SJSA1 (cell line): ENCODE measurements at regions not wholly inside any gene's neighbourhood (a gene's known extent, or its start where the extent isn't known, plus 50 kb on each side); places are given as distances from the start of the nearest gene placed in this dataset.

ENCODE experiments used
- DNase-seq, 2 experiments: peaks; one replicate each; pipeline ENCODE4 v3.0.0-alpha.2; 2015 to 2020; ENCODE audit warnings: low spot score in 2 of 2, low read depth in 1 of 2
- H3K27ac ChIP-seq: fragments of 250-450 bp; sonication (Bioruptor Pico); 2 replicates; pipeline ENCODE4 v1.5.1; 2020; ENCODE audit warnings: mild to moderate bottlenecking, moderate library complexity
- H3K27me3 ChIP-seq: fragments of 250-450 bp; sonication (Bioruptor Pico); replicated peaks from 2 replicates; pipeline ENCODE4 v1.5.1; 2020; ENCODE audit warnings: mild to moderate bottlenecking, moderate library complexity
- H3K36me3 ChIP-seq: fragments of 250-450 bp; sonication (Bioruptor Pico); 2 replicates; pipeline ENCODE4 v1.5.1; 2020; ENCODE audit warnings: mild to moderate bottlenecking
- H3K4me1 ChIP-seq: fragments of 250-450 bp; sonication (Bioruptor Pico); replicated peaks from 2 replicates; pipeline ENCODE4 v1.6.1; 2021; ENCODE audit warnings: mild to moderate bottlenecking
- H3K4me3 ChIP-seq: fragments of 250-450 bp; sonication (Bioruptor Pico); 2 replicates; pipeline ENCODE4 v1.5.1; 2020; ENCODE audit warnings: mild to moderate bottlenecking
- H3K9me3 ChIP-seq: fragments of 250-450 bp; sonication (Bioruptor Pico); replicated peaks from 2 replicates; pipeline ENCODE4 v1.5.1; 2020; ENCODE audit warnings: mild to moderate bottlenecking

GRCh38 chr3:63751459-63751858 is 67.6 kb upstream of the C3orf49 start:
- Histone ChIP-seq H3K36me3 (no peaks in the 10 kb centered on the region), H3K27ac (no peak overlapping the region), H3K4me3 (no peak overlapping the region), H3K4me1 (no peaks in the 10 kb centered on the region), H3K27me3 (no peaks in the 10 kb centered on the region), H3K9me3 (no peaks in the 10 kb centered on the region)
- no peak for DNase-seq

DNA sequence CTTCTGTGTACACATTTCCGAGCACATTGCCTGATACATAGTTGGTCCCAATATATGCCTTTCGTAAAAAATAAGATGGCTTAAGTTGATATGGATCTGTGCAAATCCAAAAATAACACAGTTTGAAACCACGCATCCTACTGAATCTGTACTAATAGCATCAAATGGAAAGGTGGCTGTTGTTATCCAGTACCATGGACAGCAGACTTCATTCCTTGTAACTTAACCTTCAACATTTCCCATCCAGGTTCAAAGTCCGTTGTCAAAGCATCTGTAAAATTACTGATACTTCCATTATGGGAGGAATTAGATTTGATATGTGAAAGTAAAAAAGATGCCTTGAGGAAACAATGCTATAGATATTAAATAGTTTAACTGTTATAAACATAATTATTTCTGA is 65.5 kb upstream of the C3orf49 start:
- Histone ChIP-seq H3K36me3 (no peaks in the 10 kb centered on the region), H3K9me3 (no peaks in the 10 kb centered on the region), H3K27ac (no peak overlapping the region), H3K27me3 (no peaks in the 10 kb centered on the region), H3K4me3 (no peak overlapping the region), H3K4me1 (no peaks in the 10 kb centered on the region)
- DNase-seq = peak in 1 of 2 experiments; percentile 4

DNA sequence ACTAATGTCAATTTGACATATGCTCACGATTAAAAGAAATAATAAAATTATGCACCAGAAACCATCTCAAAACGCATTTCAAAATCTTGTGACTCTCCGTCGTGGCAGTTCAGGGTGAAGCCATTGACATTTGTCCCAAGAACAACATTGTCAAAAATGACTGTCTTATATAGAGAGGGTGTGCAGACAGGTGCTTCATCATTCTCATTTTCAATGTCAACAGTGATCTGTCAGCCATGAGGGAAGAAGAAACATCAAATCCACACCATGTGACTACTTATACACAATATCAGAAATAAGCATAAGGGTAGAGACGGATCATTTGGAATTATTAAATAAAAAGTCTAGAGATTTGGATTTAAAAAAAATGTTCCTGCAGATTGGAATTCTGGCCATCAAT is 65.1 kb upstream of the C3orf49 start:
- Histone ChIP-seq H3K36me3 (no peaks in the 10 kb centered on the region), H3K9me3 (no peaks in the 10 kb centered on the region), H3K27me3 (no peaks in the 10 kb centered on the region), H3K4me1 (no peaks in the 10 kb centered on the region), H3K4me3 (no peak overlapping the region), H3K27ac (no peak overlapping the region)
- no peak for DNase-seq

DNA sequence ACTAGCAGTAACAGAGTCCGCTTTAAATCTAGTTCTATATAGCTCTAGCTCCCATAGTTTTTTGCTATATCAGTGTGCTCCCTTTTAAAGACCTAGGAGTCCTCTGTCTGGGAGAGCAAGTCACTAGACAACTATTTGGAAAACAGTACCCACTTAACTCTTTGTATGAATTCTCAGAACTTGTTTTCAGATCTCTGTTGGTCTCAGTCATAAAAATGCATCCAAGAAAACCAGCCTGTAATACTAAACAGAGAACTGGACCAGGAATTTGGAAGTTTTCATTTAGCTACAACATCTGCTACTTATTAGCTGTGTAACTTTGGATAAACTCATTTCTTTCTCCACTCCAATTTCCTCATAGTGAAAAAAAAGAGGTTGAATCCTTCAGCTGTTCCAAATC is 56.9 kb upstream of the C3orf49 start:
- no peak overlapping the region for H3K4me3 ChIP-seq
- peak overlapping the region; percentile 47 for H3K27ac ChIP-seq
- peaks cover 24% of the 10 kb centered on the region for H3K4me1 ChIP-seq
- H3K27me3 ChIP-seq = no peaks in the 10 kb centered on the region
- peak in 1 of 2 experiments; percentile 45 for DNase-seq
- H3K9me3 ChIP-seq = no peaks in the 10 kb centered on the region
- H3K36me3 ChIP-seq = no peaks in the 10 kb centered on the region

GRCh38 chr3:63762934-63763550 is 56.1 kb upstream of the C3orf49 start:
- Histone ChIP-seq H3K27me3 (no peaks in the 10 kb centered on the region), H3K9me3 (no peaks in the 10 kb centered on the region), H3K27ac (peak overlapping the region; percentile 47), H3K4me1 (peaks cover 24% of the 10 kb centered on the region), H3K36me3 (no peaks in the 10 kb centered on the region), H3K4me3 (no peak overlapping the region)
- DNase-seq = peak in 1 of 2 experiments; percentile 26

DNA sequence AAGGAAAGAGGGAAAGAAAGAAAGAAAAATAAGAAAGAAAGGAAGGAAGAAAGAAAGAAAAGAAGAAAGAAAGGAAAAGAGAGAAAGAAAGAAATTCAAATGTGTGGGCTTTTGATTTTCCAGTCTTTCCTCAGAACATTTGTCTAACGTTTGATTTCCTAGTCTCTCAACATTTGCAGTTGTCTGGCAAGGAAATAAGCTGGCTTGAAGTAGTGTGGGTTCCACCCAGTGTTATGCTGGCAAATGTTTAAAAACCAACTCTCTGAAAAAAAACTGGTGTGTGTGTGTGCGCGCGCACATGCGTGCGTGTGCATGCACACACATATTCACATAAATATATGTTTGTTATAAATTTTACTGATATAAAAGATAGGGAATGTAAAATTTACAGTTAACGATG is 54.6 kb upstream of the C3orf49 start:
- Histone ChIP-seq H3K9me3 (no peaks in the 10 kb centered on the region), H3K4me3 (no peak overlapping the region)
- DNase-seq = no peak

GRCh38 chr3:63766261-63766660 is 52.8 kb upstream of the C3orf49 start:
- no peaks in the 10 kb centered on the region for H3K36me3 ChIP-seq
- H3K9me3 ChIP-seq = no peaks in the 10 kb centered on the region
- H3K27ac ChIP-seq = no peak overlapping the region
- no peak overlapping the region for H3K4me3 ChIP-seq
- peaks cover 24% of the 10 kb centered on the region for H3K4me1 ChIP-seq
- no peaks in the 10 kb centered on the region for H3K27me3 ChIP-seq
- DNase-seq = no peak

More for the DNA sequence above, 54.6 kb upstream of the C3orf49 start:
- Histone ChIP-seq H3K27ac (no peak overlapping the region), H3K36me3 (no peaks in the 10 kb centered on the region), H3K4me1 (peaks cover 24% of the 10 kb centered on the region), H3K27me3 (no peaks in the 10 kb centered on the region)

DNA sequence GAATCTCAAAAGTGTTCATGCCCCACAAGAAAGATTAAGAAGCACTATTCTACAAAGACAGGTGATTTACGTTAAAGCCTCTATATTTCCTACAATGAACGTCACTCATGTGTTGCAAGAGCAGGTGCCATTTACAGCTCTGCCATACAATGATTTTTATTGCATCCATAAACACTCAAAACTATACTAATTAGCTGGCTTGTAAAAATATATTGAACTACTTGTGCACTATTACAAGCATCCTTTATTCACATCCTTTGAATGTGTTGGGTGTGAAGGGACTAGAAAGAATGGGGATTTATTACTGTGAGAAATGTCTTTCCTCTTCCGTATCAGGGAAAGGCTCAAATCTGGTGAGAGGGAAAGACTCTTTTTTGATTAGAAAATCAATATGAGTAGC is 50.7 kb upstream of the C3orf49 start:
- DNase-seq = no peak
- Histone ChIP-seq H3K36me3 (no peaks in the 10 kb centered on the region), H3K4me1 (peaks cover 4% of the 10 kb centered on the region), H3K27ac (no peak overlapping the region), H3K9me3 (no peaks in the 10 kb centered on the region), H3K4me3 (no peak overlapping the region), H3K27me3 (no peaks in the 10 kb centered on the region)

GRCh38 chr3:63768888-63769287 is 50.2 kb upstream of the C3orf49 start:
- Histone ChIP-seq H3K4me3 (no peak overlapping the region), H3K9me3 (no peaks in the 10 kb centered on the region), H3K36me3 (no peaks in the 10 kb centered on the region), H3K4me1 (no peaks in the 10 kb centered on the region), H3K27ac (no peak overlapping the region), H3K27me3 (no peaks in the 10 kb centered on the region)
- no peak for DNase-seq
